NB4 (cell line): ENCODE measurements at regions not wholly inside any gene's neighbourhood (a gene's known extent, or its start where the extent isn't known, plus 50 kb on each side); places are given as distances from the start of the nearest gene placed in this dataset.

ENCODE experiments used
- DNase-seq: peaks from one replicate; pipeline ENCODE4 v3.0.0; 2010; ENCODE audit warnings: low read depth
- H3K4me3 ChIP-seq: one replicate; pipeline ENCODE4 v1.5.1; 2011; ENCODE audit warnings: mild to moderate bottlenecking, low read depth, low read length, moderate library complexity
- MAX ChIP-seq: IDR thresholded peaks from 2 replicates; pipeline ENCODE4 v1.6.1; 2011; ENCODE audit warnings: low read depth, low read length
- MYC ChIP-seq: IDR thresholded peaks from 2 replicates; pipeline ENCODE4 v1.6.1; 2011; ENCODE audit warnings: low read depth, low read length
- POLR2A ChIP-seq: IDR thresholded peaks from 2 replicates; pipeline ENCODE4 v1.6.1; 2011; ENCODE audit warnings: mild to moderate bottlenecking; ENCODE audit not compliant: insufficient read length; ENCODE audit errors: extremely low read depth
- TF ChIP-seq, protein P1 (sequence below): IDR thresholded peaks from one replicate; pipeline ENCODE4 v1.5.1; 2012; ENCODE audit warnings: low read depth, low read length

DNA sequence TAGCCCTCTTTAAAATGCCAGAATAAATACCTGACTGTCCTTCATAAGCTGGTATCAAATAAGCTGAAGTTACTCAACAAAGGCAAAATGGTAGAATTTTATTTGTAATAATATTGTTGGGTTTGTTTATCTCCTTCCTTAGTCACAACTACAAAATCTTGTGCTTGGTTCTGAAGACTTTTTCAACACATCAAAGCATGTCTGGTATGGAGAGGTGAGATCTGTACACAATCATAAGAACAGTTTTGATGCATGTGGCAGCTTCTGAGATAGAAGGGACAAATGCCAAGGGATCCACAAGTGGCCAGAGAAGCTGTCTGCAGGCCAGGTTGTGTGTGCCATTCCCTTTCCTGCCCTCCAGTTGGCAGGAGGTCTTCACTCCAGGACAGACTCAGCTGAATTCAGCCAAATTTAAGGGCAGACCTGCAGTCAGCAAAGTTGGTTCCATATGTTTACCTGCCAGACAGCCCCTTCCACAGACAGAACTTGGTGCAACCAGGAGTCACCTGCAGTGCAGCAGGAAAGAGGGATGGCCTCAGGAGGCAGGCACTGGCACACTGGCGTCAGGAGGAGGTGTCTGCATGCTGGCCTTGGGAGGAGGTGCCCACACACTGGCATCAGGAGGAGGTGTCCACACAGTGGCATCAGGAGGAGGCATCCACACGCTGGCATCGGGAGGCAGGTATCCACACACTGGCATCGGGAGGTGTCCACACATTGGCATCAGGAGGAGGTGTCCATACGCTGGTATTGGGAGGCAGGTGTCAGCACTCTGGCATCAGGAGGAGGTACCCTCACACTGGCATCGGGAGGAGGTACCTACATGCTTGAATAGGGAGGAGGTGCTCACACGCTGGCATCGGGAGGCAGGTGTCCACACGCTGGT, 93.1 kb upstream of the IKZF1 start:
- no peak for TF ChIP-seq POLR2A
- TF ChIP-seq, protein P1, sequence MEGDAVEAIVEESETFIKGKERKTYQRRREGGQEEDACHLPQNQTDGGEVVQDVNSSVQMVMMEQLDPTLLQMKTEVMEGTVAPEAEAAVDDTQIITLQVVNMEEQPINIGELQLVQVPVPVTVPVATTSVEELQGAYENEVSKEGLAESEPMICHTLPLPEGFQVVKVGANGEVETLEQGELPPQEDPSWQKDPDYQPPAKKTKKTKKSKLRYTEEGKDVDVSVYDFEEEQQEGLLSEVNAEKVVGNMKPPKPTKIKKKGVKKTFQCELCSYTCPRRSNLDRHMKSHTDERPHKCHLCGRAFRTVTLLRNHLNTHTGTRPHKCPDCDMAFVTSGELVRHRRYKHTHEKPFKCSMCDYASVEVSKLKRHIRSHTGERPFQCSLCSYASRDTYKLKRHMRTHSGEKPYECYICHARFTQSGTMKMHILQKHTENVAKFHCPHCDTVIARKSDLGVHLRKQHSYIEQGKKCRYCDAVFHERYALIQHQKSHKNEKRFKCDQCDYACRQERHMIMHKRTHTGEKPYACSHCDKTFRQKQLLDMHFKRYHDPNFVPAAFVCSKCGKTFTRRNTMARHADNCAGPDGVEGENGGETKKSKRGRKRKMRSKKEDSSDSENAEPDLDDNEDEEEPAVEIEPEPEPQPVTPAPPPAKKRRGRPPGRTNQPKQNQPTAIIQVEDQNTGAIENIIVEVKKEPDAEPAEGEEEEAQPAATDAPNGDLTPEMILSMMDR, result no peak
- TF ChIP-seq MAX, result no peak
- no peak for TF ChIP-seq MYC
- H3K4me3 ChIP-seq, result no peak overlapping the region
- DNase-seq, result no peak

DNA sequence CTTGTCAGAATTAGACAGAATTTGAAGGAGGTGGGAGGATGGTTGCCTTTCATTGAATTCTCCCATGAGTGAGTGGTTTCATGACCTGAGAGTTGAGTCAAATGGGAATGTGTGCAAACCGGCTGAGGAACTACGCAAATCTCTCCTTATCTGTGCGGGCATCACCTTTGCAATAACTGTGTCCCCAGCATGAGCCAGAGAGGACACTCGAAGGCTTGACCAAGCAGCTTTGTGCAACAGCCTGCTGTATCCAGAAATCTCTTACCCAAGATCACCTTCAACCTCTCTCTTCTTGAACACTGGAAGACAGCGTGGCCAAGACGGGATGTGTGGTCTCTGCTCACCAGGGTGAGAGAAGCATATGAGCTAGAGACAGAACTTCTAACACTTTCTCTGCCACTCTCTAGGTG, 93.8 kb upstream of the IKZF1 start:
- TF ChIP-seq MAX (no peak), POLR2A (no peak), MYC (no peak)
- TF ChIP-seq, protein P1, result no peak
- peak; percentile 69 for DNase-seq

GRCh38 chr7:50209461-50210135, 94.9 kb upstream of the IKZF1 start:
- no peak for DNase-seq
- TF ChIP-seq MYC (peak; percentile 23; the same call in 1 of the 2 replicates), MAX (peak; percentile 77), POLR2A (no peak)
- TF ChIP-seq, protein P1, result no peak
- H3K4me3 ChIP-seq, result no peak overlapping the region

More for the DNA sequence above, 93.8 kb upstream of the IKZF1 start:
- no peak overlapping the region for H3K4me3 ChIP-seq

- no peak overlapping the region for H3K4me3 ChIP-seq
- peak; percentile 79 for DNase-seq
- TF ChIP-seq POLR2A (no peak), MAX (no peak), MYC (no peak)
- TF ChIP-seq, protein P1, result no peak
These were observed 96.0 kb upstream of the IKZF1 start for GRCh38 chr7:50208378-50208982.

GRCh38 chr7:50207686-50208255, 96.7 kb upstream of the IKZF1 start:
- no peak for TF ChIP-seq POLR2A
- TF ChIP-seq, protein P1, result no peak
- TF ChIP-seq MAX, result no peak
- no peak for TF ChIP-seq MYC
- peak; percentile 65 for DNase-seq
- H3K4me3 ChIP-seq, result no peak overlapping the region
